HL-60 (cell line): ENCODE measurements at regions not wholly inside any gene's neighbourhood (a gene's known extent, or its start where the extent isn't known, plus 50 kb on each side); places are given as distances from the start of the nearest gene placed in this dataset.
A peak's percentile ranks its signal among the peaks of the same experiment; 100 is the strongest.

ENCODE experiments used
- DNase-seq, 2 experiments: peaks; one replicate each; pipeline ENCODE4 v3.0.0-alpha.2; 2010 to 2020; ENCODE audit warnings: low read depth in 1 of 2, low spot score in 1 of 2
- H3K27ac ChIP-seq: fragments of 250-450 bp; sonication (Bioruptor Pico); replicated peaks from 2 replicates; pipeline ENCODE4 v1.5.1; 2020; ENCODE audit warnings: mild to moderate bottlenecking, moderate library complexity
- H3K27me3 ChIP-seq: fragments of 250-450 bp; sonication (Bioruptor Pico); 2 replicates; pipeline ENCODE4 v1.5.1; 2021; ENCODE audit warnings: mild to moderate bottlenecking, moderate library complexity; ENCODE audit not compliant: insufficient read depth, poor library complexity, severe bottlenecking
- H3K4me3 ChIP-seq: replicated peaks from 2 replicates; pipeline ENCODE4 v1.5.1; 2011; ENCODE audit warnings: mild to moderate bottlenecking, control low read depth, low read length; ENCODE audit not compliant: insufficient read depth
- CTCF ChIP-seq: IDR thresholded peaks from one replicate; pipeline ENCODE4 v1.5.1; 2011; ENCODE audit warnings: low read length, control low read depth, inconsistent platforms; ENCODE audit not compliant: insufficient read depth
- GABPA ChIP-seq: IDR thresholded peaks from 2 replicates; pipeline ENCODE4 v1.6.1; 2012; ENCODE audit warnings: low read depth
- POLR2AphosphoS5 ChIP-seq: IDR thresholded peaks from 2 replicates; pipeline ENCODE4 v1.6.1; 2012; ENCODE audit warnings: low read depth
- SPI1 ChIP-seq: IDR thresholded peaks from 2 replicates; pipeline ENCODE4 v1.6.1; 2012; ENCODE audit warnings: low read depth, mild to moderate bottlenecking, borderline replicate concordance
- TF ChIP-seq, protein P1 (sequence below): IDR thresholded peaks from 2 replicates; pipeline ENCODE4 v1.6.1; 2012; ENCODE audit warnings: low read depth; ENCODE audit not compliant: insufficient replicate concordance

DNA sequence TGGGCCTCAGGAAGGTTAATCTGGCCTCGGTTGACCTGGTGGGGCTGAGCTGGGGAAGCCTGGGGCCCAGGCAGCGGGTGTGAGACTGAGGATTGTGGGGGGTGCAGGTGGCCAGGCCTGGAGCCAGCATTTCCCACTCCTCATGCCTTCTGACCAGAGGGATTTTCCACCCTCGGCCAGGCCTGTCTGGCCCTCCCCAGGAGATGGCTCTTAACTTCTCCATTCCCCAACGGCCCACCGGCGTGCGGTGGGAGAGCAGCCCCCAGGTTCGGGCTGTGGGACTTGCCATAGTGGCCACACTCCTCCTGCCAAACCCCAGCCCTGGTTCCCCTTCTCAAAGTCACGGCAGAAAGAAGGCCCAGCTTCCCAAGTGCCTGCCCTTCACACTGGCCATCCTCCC is 126.5 kb upstream of the RUNX3 start:
- H3K27me3 ChIP-seq: no peaks in the 10 kb centered on the region
- DNase-seq: peak in 1 of 2 experiments; percentile 72
- TF ChIP-seq CTCF (no peak), POLR2AphosphoS5 (peak; percentile 50), SPI1 (no peak; the same call in 1 of the 2 replicates), GABPA (no peak)
- TF ChIP-seq, protein P1, sequence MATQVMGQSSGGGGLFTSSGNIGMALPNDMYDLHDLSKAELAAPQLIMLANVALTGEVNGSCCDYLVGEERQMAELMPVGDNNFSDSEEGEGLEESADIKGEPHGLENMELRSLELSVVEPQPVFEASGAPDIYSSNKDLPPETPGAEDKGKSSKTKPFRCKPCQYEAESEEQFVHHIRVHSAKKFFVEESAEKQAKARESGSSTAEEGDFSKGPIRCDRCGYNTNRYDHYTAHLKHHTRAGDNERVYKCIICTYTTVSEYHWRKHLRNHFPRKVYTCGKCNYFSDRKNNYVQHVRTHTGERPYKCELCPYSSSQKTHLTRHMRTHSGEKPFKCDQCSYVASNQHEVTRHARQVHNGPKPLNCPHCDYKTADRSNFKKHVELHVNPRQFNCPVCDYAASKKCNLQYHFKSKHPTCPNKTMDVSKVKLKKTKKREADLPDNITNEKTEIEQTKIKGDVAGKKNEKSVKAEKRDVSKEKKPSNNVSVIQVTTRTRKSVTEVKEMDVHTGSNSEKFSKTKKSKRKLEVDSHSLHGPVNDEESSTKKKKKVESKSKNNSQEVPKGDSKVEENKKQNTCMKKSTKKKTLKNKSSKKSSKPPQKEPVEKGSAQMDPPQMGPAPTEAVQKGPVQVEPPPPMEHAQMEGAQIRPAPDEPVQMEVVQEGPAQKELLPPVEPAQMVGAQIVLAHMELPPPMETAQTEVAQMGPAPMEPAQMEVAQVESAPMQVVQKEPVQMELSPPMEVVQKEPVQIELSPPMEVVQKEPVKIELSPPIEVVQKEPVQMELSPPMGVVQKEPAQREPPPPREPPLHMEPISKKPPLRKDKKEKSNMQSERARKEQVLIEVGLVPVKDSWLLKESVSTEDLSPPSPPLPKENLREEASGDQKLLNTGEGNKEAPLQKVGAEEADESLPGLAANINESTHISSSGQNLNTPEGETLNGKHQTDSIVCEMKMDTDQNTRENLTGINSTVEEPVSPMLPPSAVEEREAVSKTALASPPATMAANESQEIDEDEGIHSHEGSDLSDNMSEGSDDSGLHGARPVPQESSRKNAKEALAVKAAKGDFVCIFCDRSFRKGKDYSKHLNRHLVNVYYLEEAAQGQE: no peak
- peak overlapping the region; percentile 73 for H3K27ac ChIP-seq
- no peak overlapping the region for H3K4me3 ChIP-seq

DNA sequence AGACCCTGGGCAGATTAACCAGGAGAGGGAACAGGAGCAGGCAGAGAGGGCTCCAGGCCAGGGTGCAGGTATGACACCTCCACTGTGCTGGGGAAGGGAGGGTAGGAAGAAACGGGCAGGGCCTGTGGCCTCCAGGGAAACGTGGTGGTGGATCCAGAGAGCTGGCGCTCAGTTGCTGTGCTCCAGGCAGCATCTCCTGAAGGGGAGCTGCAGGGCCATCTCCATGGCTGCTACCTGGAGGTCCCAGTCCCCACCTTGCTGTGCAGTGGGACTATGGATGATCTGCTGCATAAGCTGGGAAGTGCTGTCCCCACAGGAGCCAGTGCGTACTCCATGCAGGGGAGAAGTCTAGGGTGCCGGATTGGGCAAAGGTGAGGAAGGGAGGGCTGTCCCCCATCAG is 125.9 kb upstream of the RUNX3 start:
- H3K27ac ChIP-seq: peak overlapping the region; percentile 73
- H3K4me3 ChIP-seq: no peak overlapping the region
- H3K27me3 ChIP-seq: no peaks in the 10 kb centered on the region
- no peak for DNase-seq
- TF ChIP-seq CTCF: no peak
- TF ChIP-seq POLR2AphosphoS5: no peak
- TF ChIP-seq, protein P1: no peak
- TF ChIP-seq SPI1: no peak
- no peak for TF ChIP-seq GABPA

DNA sequence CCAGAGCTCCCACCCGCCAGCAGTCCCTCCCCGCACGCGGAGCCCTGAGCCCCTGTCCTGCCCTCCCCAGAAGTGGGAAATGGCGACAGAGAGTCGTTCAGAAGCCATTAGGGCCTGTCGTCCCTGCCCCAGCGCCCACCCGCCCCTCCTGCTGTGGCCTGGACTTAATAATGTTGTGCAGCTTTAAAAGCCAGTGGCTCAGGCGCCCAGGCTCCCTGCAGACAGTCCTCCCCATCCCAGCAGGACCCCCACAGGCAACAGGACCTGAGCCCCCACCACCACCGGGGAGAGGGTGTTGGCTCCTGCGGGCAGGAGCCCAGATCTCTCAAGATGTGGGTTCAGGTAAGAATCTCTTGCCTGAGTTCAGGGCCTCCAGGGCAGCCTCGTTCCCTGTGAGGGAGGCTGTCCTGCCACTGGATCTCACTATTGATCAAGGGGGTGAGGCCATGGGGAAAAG is 125.3 kb upstream of the RUNX3 start:
- H3K27ac ChIP-seq: peak overlapping the region; percentile 73
- H3K27me3 ChIP-seq: no peaks in the 10 kb centered on the region
- no peak for DNase-seq
- no peak overlapping the region for H3K4me3 ChIP-seq
- no peak for TF ChIP-seq GABPA
- no peak for TF ChIP-seq CTCF
- no peak for TF ChIP-seq SPI1
- TF ChIP-seq, protein P1: no peak
- TF ChIP-seq POLR2AphosphoS5: no peak
